ENCODE measurements at regions not wholly inside any gene's neighbourhood (a gene's known extent, or its start where the extent isn't known, plus 50 kb on each side); places are given as distances from the start of the nearest gene placed in this dataset.

GRCh38 chr16:79305074-79305473 lies 295.5 kb downstream of the MAF start:
- Mint-ChIP-seq H3K27me3 (ENCODE audit: low read depth) (peaks cover 33% of the 10 kb centered on the region), H3K4me3 (no peak overlapping the region), H3K36me3 (ENCODE audit: low read depth) (no peaks in the 10 kb centered on the region), H3K27ac (no peak overlapping the region), H3K4me1 (peaks cover 36% of the 10 kb centered on the region), H3K9me3 (no peaks in the 10 kb centered on the region)
- TF ChIP-seq CTCF (IDR thresholded peaks at IDR 0.05; ENCODE audit: unreplicated experiment in 3 of 3), result no peak

- Mint-ChIP-seq H3K36me3 (ENCODE audit: low read depth) (no peaks in the 10 kb centered on the region), H3K27me3 (ENCODE audit: low read depth) (peaks cover 32% of the 10 kb centered on the region), H3K4me3 (no peak overlapping the region), H3K9me3 (no peaks in the 10 kb centered on the region), H3K4me1 (peaks cover 32% of the 10 kb centered on the region), H3K27ac (no peak overlapping the region)
- peak in 2 of 3 experiments; percentile 23 to 35 for TF ChIP-seq CTCF (IDR thresholded peaks at IDR 0.05; ENCODE audit: unreplicated experiment in 3 of 3)
These were observed 296.6 kb downstream of the MAF start for GRCh38 chr16:79303959-79304387.

GRCh38 chr16:79303206-79303605 lies 297.3 kb downstream of the MAF start:
- peaks cover 29% of the 10 kb centered on the region for H3K27me3 Mint-ChIP-seq (ENCODE audit: low read depth)
- no peak for TF ChIP-seq CTCF (IDR thresholded peaks at IDR 0.05; ENCODE audit: unreplicated experiment in 3 of 3)
- no peak overlapping the region for H3K27ac Mint-ChIP-seq
- H3K9me3 Mint-ChIP-seq, result no peaks in the 10 kb centered on the region
- no peaks in the 10 kb centered on the region for H3K36me3 Mint-ChIP-seq (ENCODE audit: low read depth)
- H3K4me1 Mint-ChIP-seq, result peaks cover 34% of the 10 kb centered on the region
- H3K4me3 Mint-ChIP-seq, result no peak overlapping the region

GRCh38 chr16:79302731-79303130 lies 297.8 kb downstream of the MAF start:
- H3K9me3 Mint-ChIP-seq, result no peaks in the 10 kb centered on the region
- no peak overlapping the region for H3K27ac Mint-ChIP-seq
- no peaks in the 10 kb centered on the region for H3K36me3 Mint-ChIP-seq (ENCODE audit: low read depth)
- no peak overlapping the region for H3K4me3 Mint-ChIP-seq
- H3K27me3 Mint-ChIP-seq (ENCODE audit: low read depth), result peaks cover 33% of the 10 kb centered on the region
- no peak for TF ChIP-seq CTCF (IDR thresholded peaks at IDR 0.05; ENCODE audit: unreplicated experiment in 3 of 3)
- H3K4me1 Mint-ChIP-seq, result peaks cover 36% of the 10 kb centered on the region

GRCh38 chr16:79301051-79301450 lies 299.5 kb downstream of the MAF start:
- H3K36me3 Mint-ChIP-seq (ENCODE audit: low read depth), result no peaks in the 10 kb centered on the region
- H3K4me3 Mint-ChIP-seq, result no peak overlapping the region
- H3K27ac Mint-ChIP-seq, result peak overlapping the region in 1 of 3 experiments; percentile 28
- TF ChIP-seq CTCF (IDR thresholded peaks at IDR 0.05; ENCODE audit: unreplicated experiment in 3 of 3), result no peak
- no peaks in the 10 kb centered on the region for H3K9me3 Mint-ChIP-seq
- H3K4me1 Mint-ChIP-seq, result peaks cover 36% of the 10 kb centered on the region
- peaks cover 38% of the 10 kb centered on the region for H3K27me3 Mint-ChIP-seq (ENCODE audit: low read depth)

- Mint-ChIP-seq H3K4me1 (peaks cover 23% of the 10 kb centered on the region), H3K27me3 (ENCODE audit: low read depth) (peaks cover 32% of the 10 kb centered on the region), H3K9me3 (no peaks in the 10 kb centered on the region), H3K36me3 (ENCODE audit: low read depth) (no peaks in the 10 kb centered on the region), H3K27ac (peak overlapping the region in 1 of 3 experiments; percentile 42), H3K4me3 (no peak overlapping the region)
- no peak for TF ChIP-seq CTCF (IDR thresholded peaks at IDR 0.05; ENCODE audit: unreplicated experiment in 3 of 3)
These were observed 301.4 kb downstream of the MAF start for GRCh38 chr16:79298894-79299799.
